B cell (primary cell): ENCODE measurements at regions not wholly inside any gene's neighbourhood (a gene's known extent, or its start where the extent isn't known, plus 50 kb on each side); places are given as distances from the start of the nearest gene placed in this dataset.

Experiments
- ATAC-seq: fragments of 200-7000 bp; cut with Tn5 transposase; one replicate; pipeline ENCODE4 v1.10.0; 2021; ENCODE audit warnings: low read depth, mild to moderate bottlenecking, moderate number of reproducible peaks, moderate library complexity
- CTCF ChIA-PET: fragments of 350-600 bp; sonication (Branson Sonifier 250); formaldehyde crosslinking; loops from one replicate; lab custom pipeline; 2021; ENCODE audit warnings: antibody characterized with exemption, inconsistent platforms; lab: Charles Lee
- POLR2A ChIA-PET: fragments of 350-600 bp; sonication (Branson Sonifier 250); formaldehyde crosslinking; loops from one replicate; lab custom pipeline; 2021; ENCODE audit warnings: antibody characterized with exemption; lab: Charles Lee
- DNase-seq: peaks from one replicate; pipeline ENCODE4 v3.0.0; 2013
- H2AFZ ChIP-seq: 2 replicates; pipeline ENCODE4 v1.6.1; 2012; ENCODE audit warnings: mild to moderate bottlenecking, low read depth, low read length; ENCODE audit not compliant: insufficient read depth, poor library complexity, severe bottlenecking
- H3K27ac ChIP-seq, 2 donors: 1 replicate in 1 of 2; 2 replicates in 1 of 2; pipeline ENCODE4 v1.5.1; 2012 to 2013; ENCODE audit warnings: low read length in 2 of 2, mild to moderate bottlenecking in 2 of 2, moderate library complexity in 1 of 2
- H3K27me3 ChIP-seq, 4 experiments: fragments of 200-600 bp in 1 of 4; sonication (generic) in 1 of 4; replicated peaks in 1 of 4; 1 replicate in 2 of 4; 2 replicates in 2 of 4; pipeline versions ENCODE4 v1.6.1 to v1.7.0; 2013 to 2016; ENCODE audit warnings: low read length in 3 of 4, mild to moderate bottlenecking in 2 of 4, mixed read lengths in 1 of 4, moderate library complexity in 1 of 4; ENCODE audit not compliant: insufficient read depth in 4 of 4, control insufficient read depth in 3 of 4; ENCODE audit errors: control extremely low read depth in 1 of 4
- H3K36me3 ChIP-seq, 2 experiments: replicated peaks in 1 of 2; 1 replicate in 1 of 2; 2 replicates in 1 of 2; pipeline versions ENCODE4 v1.6.1 to v1.7.1; 2013; ENCODE audit warnings: low read length in 1 of 2; ENCODE audit not compliant: insufficient read depth in 2 of 2, control insufficient read depth in 1 of 2; ENCODE audit errors: control extremely low read depth in 1 of 2, extremely low read depth in 1 of 2
- H3K4me1 ChIP-seq, 2 donors: fragments of 200-600 bp in 1 of 2; sonication (generic) in 1 of 2; 1 replicate in 1 of 2; 2 replicates in 1 of 2; pipeline versions ENCODE4 v1.5.1 to v1.6.1; 2013 to 2017; ENCODE audit warnings: low read length in 2 of 2; ENCODE audit not compliant: control insufficient read depth in 2 of 2, insufficient read depth in 2 of 2
- H3K4me2 ChIP-seq: replicated peaks from 2 replicates; pipeline ENCODE3; 2012; ENCODE audit warnings: mild to moderate bottlenecking, low read depth, low read length; ENCODE audit not compliant: poor library complexity, severe bottlenecking
- H3K4me3 ChIP-seq, 5 experiments: fragments of 200-600 bp in 1 of 5; sonication (generic) in 1 of 5; 1 replicate in 3 of 5; 2 replicates in 2 of 5; pipeline versions ENCODE4 v1.5.1 to v1.7.0; 2011 to 2016; ENCODE audit warnings: low read length in 4 of 5, mild to moderate bottlenecking in 4 of 5, low read depth in 2 of 5, control low read depth in 1 of 5, moderate library complexity in 1 of 5; ENCODE audit not compliant: insufficient read depth in 1 of 5; ENCODE audit errors: control extremely low read depth in 1 of 5, extremely low read depth in 1 of 5
- H3K79me2 ChIP-seq: fragments of 200-600 bp; sonication (generic); one replicate; pipeline ENCODE4 v1.6.0; 2016; ENCODE audit warnings: low read length; ENCODE audit not compliant: control insufficient read depth, insufficient read depth
- H3K9ac ChIP-seq: fragments of 200-600 bp; sonication (generic); 2 replicates; pipeline ENCODE4 v1.6.1; 2017; ENCODE audit warnings: mild to moderate bottlenecking, low read length, moderate library complexity
- H3K9me3 ChIP-seq, 3 donors: one replicate each; pipeline versions ENCODE4 v1.6.1 to v1.7.1; 2013; ENCODE audit warnings: low read length in 2 of 3; ENCODE audit not compliant: control insufficient read depth in 2 of 3, insufficient read depth in 1 of 3; ENCODE audit errors: control extremely low read depth in 1 of 3
- H4K20me1 ChIP-seq: 2 replicates; pipeline ENCODE4 v1.6.0; 2012; ENCODE audit warnings: mild to moderate bottlenecking, low read length; ENCODE audit not compliant: insufficient read depth, control insufficient read depth, poor library complexity, severe bottlenecking
- H3K27ac Mint-ChIP-seq: one replicate; pipeline ENCODE4 v1.8.0; 2021; ENCODE audit warnings: mixed read lengths
- H3K27me3 Mint-ChIP-seq: one replicate; pipeline ENCODE4 v1.8.0; 2021; ENCODE audit warnings: mixed read lengths
- H3K4me1 Mint-ChIP-seq: one replicate; pipeline ENCODE4 v1.8.0; 2021; ENCODE audit warnings: mixed read lengths
- H3K4me3 Mint-ChIP-seq: one replicate; pipeline ENCODE4 v1.8.0; 2021; ENCODE audit warnings: mixed read lengths
- H3K9me3 Mint-ChIP-seq: one replicate; pipeline ENCODE4 v1.8.0; 2022; ENCODE audit warnings: mixed read lengths; ENCODE audit not compliant: insufficient read depth
- CTCF ChIP-seq: fragments of 200-600 bp; IDR thresholded peaks from one replicate; pipeline ENCODE4 v1.8.0; 2022; ENCODE audit warnings: antibody characterized with exemption, mild to moderate bottlenecking
- EZH2 ChIP-seq: IDR thresholded peaks from 2 replicates; pipeline ENCODE4 v1.6.1; 2012; ENCODE audit warnings: borderline replicate concordance, low read depth, mild to moderate bottlenecking, moderate library complexity, low read length; ENCODE audit not compliant: insufficient read depth, poor library complexity, severe bottlenecking
- WGBS: methylation state at CpG from one replicate; pipeline ENCODE4 v1.1.5; 2013; ENCODE audit warnings: missing lambda C conversion rate; ENCODE audit not compliant: insufficient coverage; 5-methylcytosine and 5-hydroxymethylcytosine counted together
- intact Hi-C: fragments of 100-400 bp; cut with micrococcal nuclease; formaldehyde crosslinking; loops from one replicate; pipeline ENCODE4 v1.10.0; 2022

- H3K27me3 Mint-ChIP-seq: no peaks in the 10 kb centered on the region
- Histone ChIP-seq H3K4me1 (no peaks in the 10 kb centered on the region), H3K4me2 (no peak overlapping the region), H3K36me3 (no peaks in the 10 kb centered on the region), H3K27ac (no peak overlapping the region), H2AFZ (no peak overlapping the region), H4K20me1 (no peaks in the 10 kb centered on the region), H3K9ac (no peak overlapping the region), H3K27me3 (no peaks in the 10 kb centered on the region), H3K79me2 (no peaks in the 10 kb centered on the region), H3K4me3 (no peak overlapping the region), H3K9me3 (no peaks in the 10 kb centered on the region)
- WGBS: no CpG with 5 or more reads among the region's 3 CpGs
- TF ChIP-seq CTCF: no peak
- no peak for TF ChIP-seq EZH2
- no peaks in the 10 kb centered on the region for H3K4me1 Mint-ChIP-seq
- intact Hi-C loops: no loop called here
- ChIA-PET POLR2A (no interaction called here), CTCF (no interaction called here)
- H3K4me3 Mint-ChIP-seq: no peak overlapping the region
- no peak for DNase-seq
- H3K27ac Mint-ChIP-seq: no peak overlapping the region
- no peak for ATAC-seq
- H3K9me3 Mint-ChIP-seq: no peaks in the 10 kb centered on the region
Observed at GRCh38 chr3:148493631-148494030, 204.1 kb upstream of the AGTR1 start.

- no peaks in the 10 kb centered on the region for H3K36me3 ChIP-seq
- ATAC-seq (no peak), DNase-seq (no peak)
- H3K4me2 ChIP-seq: no peak overlapping the region
- H2AFZ ChIP-seq: no peak overlapping the region
- no peaks in the 10 kb centered on the region for H3K4me1 Mint-ChIP-seq
- TF ChIP-seq EZH2: no peak
- TF ChIP-seq CTCF: no peak
- no peak overlapping the region for H3K4me3 ChIP-seq
- CTCF ChIA-PET: no interaction called here
- no peak overlapping the region for H3K4me3 Mint-ChIP-seq
- H3K27ac Mint-ChIP-seq: no peak overlapping the region
- H3K79me2 ChIP-seq: no peaks in the 10 kb centered on the region
- H3K27me3 ChIP-seq: no peaks in the 10 kb centered on the region
- H3K27me3 Mint-ChIP-seq: no peaks in the 10 kb centered on the region
- H4K20me1 ChIP-seq: no peaks in the 10 kb centered on the region
- intact Hi-C loops: no loop called here
- POLR2A ChIA-PET: no interaction called here
- H3K9me3 Mint-ChIP-seq: no peaks in the 10 kb centered on the region
- no peaks in the 10 kb centered on the region for H3K4me1 ChIP-seq
- H3K27ac ChIP-seq: no peak overlapping the region
- no peak overlapping the region for H3K9ac ChIP-seq
- 80% methylated on average over 1 of the region's 1 CpG for WGBS
- H3K9me3 ChIP-seq: no peaks in the 10 kb centered on the region
Observed at GRCh38 chr3:148494451-148494850, 203.3 kb upstream of the AGTR1 start.
